ENCODE measurements at regions not wholly inside any gene's neighbourhood (a gene's known extent, or its start where the extent isn't known, plus 50 kb on each side); places are given as distances from the start of the nearest gene placed in this dataset.

DNA sequence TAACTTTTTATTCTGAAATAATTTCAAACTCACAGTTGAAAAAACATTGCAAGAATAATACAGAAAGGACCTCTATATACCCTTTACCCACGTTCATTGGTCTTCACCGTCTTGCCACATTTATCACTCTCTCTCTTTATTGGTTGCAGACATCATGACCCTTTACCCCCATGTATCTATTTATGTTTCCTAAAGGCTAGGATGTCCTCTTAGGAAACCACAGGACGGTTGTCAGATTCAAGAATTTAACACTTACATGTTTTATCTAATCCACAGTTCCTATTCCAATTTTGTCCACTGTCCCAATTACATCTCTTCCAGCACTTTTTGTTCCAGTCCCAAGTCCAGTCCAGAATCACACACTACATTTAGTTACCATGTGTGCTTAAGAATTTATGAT, 67.6 kb upstream of the FGFR2 start:
- TF ChIP-seq, protein P1, sequence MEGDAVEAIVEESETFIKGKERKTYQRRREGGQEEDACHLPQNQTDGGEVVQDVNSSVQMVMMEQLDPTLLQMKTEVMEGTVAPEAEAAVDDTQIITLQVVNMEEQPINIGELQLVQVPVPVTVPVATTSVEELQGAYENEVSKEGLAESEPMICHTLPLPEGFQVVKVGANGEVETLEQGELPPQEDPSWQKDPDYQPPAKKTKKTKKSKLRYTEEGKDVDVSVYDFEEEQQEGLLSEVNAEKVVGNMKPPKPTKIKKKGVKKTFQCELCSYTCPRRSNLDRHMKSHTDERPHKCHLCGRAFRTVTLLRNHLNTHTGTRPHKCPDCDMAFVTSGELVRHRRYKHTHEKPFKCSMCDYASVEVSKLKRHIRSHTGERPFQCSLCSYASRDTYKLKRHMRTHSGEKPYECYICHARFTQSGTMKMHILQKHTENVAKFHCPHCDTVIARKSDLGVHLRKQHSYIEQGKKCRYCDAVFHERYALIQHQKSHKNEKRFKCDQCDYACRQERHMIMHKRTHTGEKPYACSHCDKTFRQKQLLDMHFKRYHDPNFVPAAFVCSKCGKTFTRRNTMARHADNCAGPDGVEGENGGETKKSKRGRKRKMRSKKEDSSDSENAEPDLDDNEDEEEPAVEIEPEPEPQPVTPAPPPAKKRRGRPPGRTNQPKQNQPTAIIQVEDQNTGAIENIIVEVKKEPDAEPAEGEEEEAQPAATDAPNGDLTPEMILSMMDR (IDR thresholded peaks at IDR 0.05) = no peak
- no peak for TF ChIP-seq SIN3A (IDR thresholded peaks at IDR 0.05; ENCODE audit: borderline replicate concordance, insufficient read depth, low read depth, low read length)
- TF ChIP-seq POLR2AphosphoS5 (IDR thresholded peaks at IDR 0.05; ENCODE audit: low read depth, low read length) = no peak
- TF ChIP-seq, protein P2, sequence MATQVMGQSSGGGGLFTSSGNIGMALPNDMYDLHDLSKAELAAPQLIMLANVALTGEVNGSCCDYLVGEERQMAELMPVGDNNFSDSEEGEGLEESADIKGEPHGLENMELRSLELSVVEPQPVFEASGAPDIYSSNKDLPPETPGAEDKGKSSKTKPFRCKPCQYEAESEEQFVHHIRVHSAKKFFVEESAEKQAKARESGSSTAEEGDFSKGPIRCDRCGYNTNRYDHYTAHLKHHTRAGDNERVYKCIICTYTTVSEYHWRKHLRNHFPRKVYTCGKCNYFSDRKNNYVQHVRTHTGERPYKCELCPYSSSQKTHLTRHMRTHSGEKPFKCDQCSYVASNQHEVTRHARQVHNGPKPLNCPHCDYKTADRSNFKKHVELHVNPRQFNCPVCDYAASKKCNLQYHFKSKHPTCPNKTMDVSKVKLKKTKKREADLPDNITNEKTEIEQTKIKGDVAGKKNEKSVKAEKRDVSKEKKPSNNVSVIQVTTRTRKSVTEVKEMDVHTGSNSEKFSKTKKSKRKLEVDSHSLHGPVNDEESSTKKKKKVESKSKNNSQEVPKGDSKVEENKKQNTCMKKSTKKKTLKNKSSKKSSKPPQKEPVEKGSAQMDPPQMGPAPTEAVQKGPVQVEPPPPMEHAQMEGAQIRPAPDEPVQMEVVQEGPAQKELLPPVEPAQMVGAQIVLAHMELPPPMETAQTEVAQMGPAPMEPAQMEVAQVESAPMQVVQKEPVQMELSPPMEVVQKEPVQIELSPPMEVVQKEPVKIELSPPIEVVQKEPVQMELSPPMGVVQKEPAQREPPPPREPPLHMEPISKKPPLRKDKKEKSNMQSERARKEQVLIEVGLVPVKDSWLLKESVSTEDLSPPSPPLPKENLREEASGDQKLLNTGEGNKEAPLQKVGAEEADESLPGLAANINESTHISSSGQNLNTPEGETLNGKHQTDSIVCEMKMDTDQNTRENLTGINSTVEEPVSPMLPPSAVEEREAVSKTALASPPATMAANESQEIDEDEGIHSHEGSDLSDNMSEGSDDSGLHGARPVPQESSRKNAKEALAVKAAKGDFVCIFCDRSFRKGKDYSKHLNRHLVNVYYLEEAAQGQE (IDR thresholded peaks at IDR 0.05; ENCODE audit: insufficient read depth in 1 of 2, low read depth in 2 of 2, low read length in 1 of 2) = no peak
- TF ChIP-seq TCF7L2 (IDR thresholded peaks at IDR 0.05; ENCODE audit: low read depth, low read length) = no peak
- Histone ChIP-seq H3K36me3 (ENCODE audit: control insufficient read depth, insufficient read depth, low read length) (no peaks in the 10 kb centered on the region), H3K27ac (ENCODE audit: low read length) (no peak overlapping the region), H3K4me3 (ENCODE audit: low read depth in 2 of 2, low read length in 2 of 2) (no peak overlapping the region), H3K27me3 (ENCODE audit: control insufficient read depth, insufficient read depth, low read length) (no peaks in the 10 kb centered on the region), H3K9me3 (ENCODE audit: control insufficient read depth, insufficient read depth, low read depth, low read length) (no peaks in the 10 kb centered on the region), H3K4me1 (ENCODE audit: control insufficient read depth, insufficient read depth, low read length) (no peaks in the 10 kb centered on the region)
- DNase-seq (ENCODE audit: low read depth, low spot score) = no peak
- ChIA-PET POLR2A (no interaction called here), CTCF (no interaction called here)
- BruUV-seq (replicated peaks) = no TSS peak
- in situ Hi-C loops (cut with HindIII; ENCODE audit: low pct_unique_long_range_greater_than_20kb, low sequenced_read_pairs) (no loop called here), intact Hi-C loops (cut with micrococcal nuclease; ENCODE audit: unreplicated experiment) (no loop called here)
- ATAC-seq = no peak

- TF ChIP-seq, protein P1 (IDR thresholded peaks at IDR 0.05) = no peak
- TF ChIP-seq SIN3A (IDR thresholded peaks at IDR 0.05; ENCODE audit: borderline replicate concordance, insufficient read depth, low read depth, low read length) (no peak), POLR2AphosphoS5 (IDR thresholded peaks at IDR 0.05; ENCODE audit: low read depth, low read length) (no peak), TCF7L2 (IDR thresholded peaks at IDR 0.05; ENCODE audit: low read depth, low read length) (no peak)
- TF ChIP-seq, protein P2 (IDR thresholded peaks at IDR 0.05; ENCODE audit: insufficient read depth in 1 of 2, low read depth in 2 of 2, low read length in 1 of 2) = no peak
- in situ Hi-C loops (cut with HindIII; ENCODE audit: low pct_unique_long_range_greater_than_20kb, low sequenced_read_pairs) (no loop called here), intact Hi-C loops (cut with micrococcal nuclease; ENCODE audit: unreplicated experiment) (no loop called here)
- H3K27me3 ChIP-seq (ENCODE audit: control insufficient read depth, insufficient read depth, low read length) = no peaks in the 10 kb centered on the region
- no peak overlapping the region for H3K27ac ChIP-seq (ENCODE audit: low read length)
- ChIA-PET POLR2A (no interaction called here), CTCF (no interaction called here)
- ATAC-seq = no peak
- H3K36me3 ChIP-seq (ENCODE audit: control insufficient read depth, insufficient read depth, low read length) = no peaks in the 10 kb centered on the region
- no peak overlapping the region for H3K4me3 ChIP-seq (ENCODE audit: low read depth in 2 of 2, low read length in 2 of 2)
- no peak for DNase-seq (ENCODE audit: low read depth, low spot score)
- H3K9me3 ChIP-seq (ENCODE audit: control insufficient read depth, insufficient read depth, low read depth, low read length) = no peaks in the 10 kb centered on the region
- no peaks in the 10 kb centered on the region for H3K4me1 ChIP-seq (ENCODE audit: control insufficient read depth, insufficient read depth, low read length)
- no TSS peak for BruUV-seq (replicated peaks)
Measured at GRCh38 chr10:121664671-121665070, 66.4 kb upstream of the FGFR2 start.

All from Panc1 (cell line).